NCI-H526 treated with DMSO at 0.1 percent for 48 hours (cell line): ENCODE measurements at regions not wholly inside any gene's neighbourhood (a gene's known extent, or its start where the extent isn't known, plus 50 kb on each side); places are given as distances from the start of the nearest gene placed in this dataset.

Source experiments
- DNase-seq: peaks from one replicate; lab custom pipeline; 2025; lab: John Stamatoyannopoulos, UW

- DNase-seq, result no peak
Observed at GRCh38 chr9:38158628-38159027, 89.6 kb upstream of the SHB start.

DNA sequence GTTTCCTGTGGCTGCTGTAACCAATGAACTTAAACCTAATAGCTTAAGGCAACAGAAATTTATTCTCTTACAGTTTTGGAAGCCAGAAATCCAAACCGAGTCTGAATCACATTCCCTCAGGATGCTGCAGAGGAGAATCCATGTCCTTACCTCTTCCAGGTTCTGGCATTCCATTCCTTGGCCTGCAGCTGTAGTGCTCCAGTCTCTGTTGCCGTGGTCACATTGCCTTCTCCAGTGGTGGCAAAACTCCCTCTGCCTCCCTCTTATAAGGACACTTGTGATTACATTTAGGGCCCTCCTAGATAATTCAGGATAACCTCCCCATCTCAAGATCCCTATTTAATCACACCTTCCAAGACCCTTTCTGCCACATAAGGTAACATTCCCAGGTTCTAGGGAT, 88.7 kb upstream of the SHB start:
- DNase-seq, result no peak

- peak; percentile 38 for DNase-seq
Observed at GRCh38 chr9:38154501-38155421, 85.7 kb upstream of the SHB start.

GRCh38 chr9:38153910-38154291, 84.9 kb upstream of the SHB start:
- DNase-seq, result no peak

- DNase-seq, result no peak
Observed at GRCh38 chr9:38153152-38153909, 84.3 kb upstream of the SHB start.

- DNase-seq, result no peak
Observed at GRCh38 chr9:38149647-38150046, 80.6 kb upstream of the SHB start.

- no peak for DNase-seq
Observed at GRCh38 chr9:38146844-38147243, 77.8 kb upstream of the SHB start.

DNA sequence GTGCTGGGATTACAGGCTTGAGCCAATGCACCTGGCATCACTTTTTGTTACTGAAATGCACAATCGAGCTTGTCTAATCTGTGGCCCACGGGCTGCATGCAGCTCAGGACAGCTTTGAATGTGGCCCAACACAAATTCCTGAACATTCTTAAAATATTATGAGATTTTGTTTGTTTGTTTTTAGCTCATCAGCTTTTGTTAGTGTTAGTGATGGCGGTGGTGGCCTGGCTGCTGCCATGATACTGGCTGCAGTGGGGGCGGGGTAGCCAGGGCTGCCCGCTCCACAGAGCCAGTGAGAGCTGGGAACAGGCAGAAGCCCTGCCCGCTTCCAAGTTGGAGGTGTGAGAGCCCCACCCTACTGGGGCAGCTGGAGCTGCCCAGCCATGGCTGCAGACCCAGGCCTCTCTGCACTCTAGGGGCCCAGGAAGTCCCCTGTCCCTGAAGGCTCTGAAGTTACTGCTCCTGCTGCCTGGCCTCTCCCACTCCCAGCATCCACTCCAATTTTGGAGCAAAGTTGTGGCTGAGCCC, 76.6 kb upstream of the SHB start:
- DNase-seq, result no peak

- DNase-seq, result no peak
Observed at GRCh38 chr9:38144421-38144820, 75.4 kb upstream of the SHB start.

DNA sequence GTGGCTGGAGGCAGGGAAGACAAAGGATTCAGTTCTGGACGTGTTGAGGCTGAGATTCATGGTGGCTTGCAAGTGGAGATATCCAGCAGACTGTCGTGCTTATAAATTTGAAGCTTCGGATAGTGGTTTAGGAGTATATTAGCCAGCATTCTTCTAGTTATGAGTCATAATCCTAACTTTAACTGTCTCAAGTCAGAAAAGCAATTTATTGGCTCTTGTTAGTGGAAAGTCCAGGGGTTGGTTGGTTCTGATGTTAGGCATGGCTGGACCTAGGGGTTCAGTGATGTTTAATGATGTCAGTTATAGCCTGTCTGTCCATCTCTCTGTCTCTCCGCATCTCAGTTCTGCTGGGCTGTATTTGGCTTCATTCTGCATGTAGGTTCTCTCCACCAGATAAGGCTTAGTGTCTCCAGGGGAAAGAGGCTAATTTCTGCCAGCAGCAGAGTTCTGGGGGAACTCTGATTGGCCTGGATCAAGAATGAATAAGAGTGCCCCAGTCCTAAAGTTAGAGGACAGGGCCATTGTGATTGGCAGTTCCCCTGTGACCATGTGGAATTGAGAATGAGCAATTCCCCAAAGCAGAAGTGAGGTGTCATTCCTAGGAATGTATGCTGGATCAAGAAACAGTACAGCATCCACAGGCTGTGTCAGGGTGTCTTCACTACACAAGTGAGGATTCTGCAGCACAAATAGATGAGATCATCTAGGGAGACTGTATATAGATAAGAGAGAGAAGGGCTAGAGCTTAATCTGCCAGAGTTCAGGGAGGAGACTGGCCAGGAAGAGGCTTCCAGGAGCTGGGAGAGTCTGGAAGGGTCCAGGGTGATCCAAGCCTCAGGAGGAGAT, 72.9 kb upstream of the SHB start:
- no peak for DNase-seq

DNA sequence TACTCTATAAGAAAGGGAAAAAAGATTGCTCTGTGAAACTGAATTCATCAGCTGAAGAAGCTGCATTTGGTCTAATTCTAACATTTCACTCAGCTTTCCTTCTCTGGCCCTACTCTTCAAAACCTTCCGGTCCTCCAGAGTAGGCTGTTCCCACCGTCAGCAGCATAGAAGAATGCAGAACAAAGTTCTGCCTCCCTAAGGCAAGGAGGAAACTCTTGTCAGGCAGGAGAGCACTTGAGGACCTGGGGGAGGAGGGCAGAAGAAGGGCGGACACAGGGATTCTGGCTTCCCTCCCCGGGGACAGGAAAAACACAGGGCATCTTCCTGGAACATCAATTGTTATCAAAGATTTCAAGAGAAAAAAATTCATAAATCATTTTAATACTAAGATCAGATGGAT, 69.2 kb upstream of the SHB start:
- no peak for DNase-seq

DNA sequence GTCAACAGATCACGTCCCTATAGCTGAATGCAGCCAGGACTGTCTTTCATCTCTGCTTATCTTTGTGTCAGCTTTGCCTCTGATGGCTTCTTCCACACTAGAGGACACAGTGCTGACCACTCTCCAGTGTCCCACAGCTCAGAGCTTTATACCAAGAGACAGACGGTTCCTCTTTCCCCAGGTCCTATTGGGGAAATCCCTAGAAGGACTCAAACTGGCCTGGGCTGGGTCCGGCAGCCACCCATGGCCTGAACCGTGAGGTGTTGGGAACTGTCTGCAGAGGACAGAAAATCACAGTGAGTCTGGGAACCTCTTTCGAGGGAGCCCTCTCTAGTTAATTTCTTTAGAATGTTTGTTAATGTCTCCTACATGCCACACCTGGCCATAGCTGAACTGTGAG, 68.3 kb upstream of the SHB start:
- no peak for DNase-seq

GRCh38 chr9:38136386-38136785, 67.4 kb upstream of the SHB start:
- no peak for DNase-seq

- no peak for DNase-seq
Observed at GRCh38 chr9:38134611-38135237, 65.7 kb upstream of the SHB start.

GRCh38 chr9:38133595-38133994, 64.6 kb upstream of the SHB start:
- DNase-seq, result no peak

DNA sequence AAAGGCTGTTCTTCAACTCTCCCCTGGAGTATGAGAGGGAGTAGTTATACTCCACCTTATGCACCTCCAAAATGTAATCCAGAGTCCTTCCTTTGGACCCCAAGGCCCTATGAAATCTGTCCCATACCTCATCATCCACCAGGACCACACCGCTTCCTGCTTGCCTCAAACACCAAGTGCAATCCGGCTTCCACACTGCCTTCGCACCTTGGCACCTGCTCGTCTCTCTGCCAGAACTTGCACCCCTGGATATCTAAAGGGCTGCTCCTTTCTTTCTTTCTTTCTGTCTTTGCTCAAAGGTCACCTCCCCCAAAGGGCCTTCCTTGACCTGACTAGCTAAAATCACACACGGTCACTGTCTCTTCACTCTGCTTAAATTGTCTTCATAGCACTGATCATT, 63.9 kb upstream of the SHB start:
- no peak for DNase-seq

DNA sequence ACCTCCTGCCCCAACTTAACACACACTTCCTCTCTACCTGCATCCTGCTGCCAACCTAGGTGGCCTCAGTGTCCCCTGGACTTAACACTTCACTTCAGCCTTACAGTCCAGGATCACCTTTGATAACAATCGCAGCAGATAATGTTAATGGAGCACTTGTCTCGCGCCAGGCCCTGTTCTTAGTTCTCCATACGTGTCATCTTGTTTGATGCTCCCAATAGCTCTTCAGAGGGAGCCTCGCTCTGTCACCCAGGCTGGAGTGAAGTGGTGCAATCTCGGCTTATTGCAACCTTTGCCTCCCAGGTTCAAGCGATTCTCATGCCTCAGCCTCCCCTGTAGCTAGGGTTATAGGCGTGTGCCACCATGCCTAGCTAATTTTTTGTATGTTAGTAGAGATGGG, 62.7 kb upstream of the SHB start:
- DNase-seq, result no peak

- DNase-seq, result no peak
Observed at GRCh38 chr9:38130724-38131123, 61.7 kb upstream of the SHB start.

- no peak for DNase-seq
Observed at GRCh38 chr9:38129366-38129765, 60.3 kb upstream of the SHB start.

DNA sequence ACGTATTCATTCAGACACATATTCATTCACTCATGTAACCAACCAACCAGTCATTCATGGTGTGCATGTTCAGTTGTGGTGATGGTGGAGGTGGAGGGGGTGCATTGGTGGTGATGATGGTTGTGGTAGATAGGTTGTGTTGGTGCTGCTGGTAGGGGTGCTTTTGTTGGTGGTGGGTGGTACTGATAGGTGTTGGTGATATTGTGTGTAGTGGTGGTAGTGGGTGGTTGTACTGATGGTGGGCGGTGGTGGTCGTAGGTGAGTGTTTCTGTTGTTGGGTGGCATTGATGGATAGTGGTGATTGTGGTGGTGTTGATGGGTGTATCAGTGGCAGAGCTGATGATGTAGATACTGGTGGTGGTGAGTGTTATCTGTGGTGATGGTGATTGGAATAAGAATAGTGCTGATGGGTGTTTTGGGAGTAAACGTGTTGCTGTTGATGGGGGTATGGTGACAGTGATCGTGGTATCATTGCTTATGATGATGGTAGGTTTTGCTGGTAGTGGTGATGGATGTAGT, 59.8 kb upstream of the SHB start:
- no peak for DNase-seq

DNA sequence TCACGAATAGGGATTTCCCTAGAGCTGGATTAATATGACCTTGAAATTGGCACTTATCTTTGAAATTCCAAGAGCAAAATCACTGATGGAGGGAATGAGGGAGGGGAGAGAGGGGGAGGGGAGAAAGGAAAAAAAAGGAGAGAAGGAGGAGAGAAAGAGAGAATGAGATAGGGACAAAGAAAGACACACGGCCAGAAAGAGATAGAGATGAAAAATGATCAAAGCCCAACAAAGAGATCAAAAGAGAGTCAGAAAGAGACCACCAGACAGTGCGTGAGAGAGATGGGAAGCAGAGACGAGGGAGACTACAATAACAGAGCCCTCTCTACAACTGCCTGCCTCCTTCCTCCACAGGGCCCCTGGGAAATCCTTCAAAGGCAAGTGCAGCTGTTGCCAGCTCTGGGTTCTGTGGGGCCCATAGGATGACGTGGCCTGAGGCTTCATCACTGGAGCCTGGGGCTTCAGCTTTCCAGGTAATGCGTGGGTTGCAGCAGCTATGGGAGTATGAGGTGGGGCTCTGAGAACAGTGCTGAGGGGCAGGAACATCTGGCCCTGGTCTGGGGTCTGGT, 58.3 kb upstream of the SHB start:
- DNase-seq, result no peak
